ENCODE measurements at regions not wholly inside any gene's neighbourhood (a gene's known extent, or its start where the extent isn't known, plus 50 kb on each side); places are given as distances from the start of the nearest gene placed in this dataset.

GRCh38 chr6:20024978-20025377, 187.3 kb downstream of the MBOAT1 start:
- H3K4me3 Mint-ChIP-seq (ENCODE audit: unreplicated experiment) = no peak overlapping the region
- no peaks in the 10 kb centered on the region for H3K36me3 Mint-ChIP-seq (ENCODE audit: insufficient read depth, unreplicated experiment)
- Histone ChIP-seq H3K9me3 (no peaks in the 10 kb centered on the region), H3K27me3 (replicated peaks; ENCODE audit: control insufficient read depth, insufficient read depth, low read length) (no peaks in the 10 kb centered on the region), H3K4me3 (ENCODE audit: low read depth, low read length) (no peak overlapping the region), H3K36me3 (ENCODE audit: control insufficient read depth, insufficient read depth, low read length) (no peaks in the 10 kb centered on the region), H3K4me1 (no peaks in the 10 kb centered on the region)
- BruUV-seq (replicated peaks) = no TSS peak
- peaks cover 15% of the 10 kb centered on the region for H3K27me3 Mint-ChIP-seq (ENCODE audit: insufficient read depth, unreplicated experiment)
- ChIA-PET CTCF (no interaction called here), POLR2A (no interaction called here)
- H3K27ac Mint-ChIP-seq (ENCODE audit: unreplicated experiment) = no peak overlapping the region
- no peaks in the 10 kb centered on the region for H3K9me3 Mint-ChIP-seq (ENCODE audit: unreplicated experiment)
- no peak for DNase-seq
- TF ChIP-seq CTCF (IDR thresholded peaks at IDR 0.05; ENCODE audit: insufficient read depth in 1 of 2, low read depth in 1 of 2, low read length in 1 of 2, severe bottlenecking in 1 of 2, unreplicated experiment in 1 of 2) = no peak
- H3K4me1 Mint-ChIP-seq (ENCODE audit: low read depth, unreplicated experiment) = no peaks in the 10 kb centered on the region
- intact Hi-C loops (cut with micrococcal nuclease; ENCODE audit: unreplicated experiment) = no loop called here

GRCh38 chr6:20025681-20026080, 186.6 kb downstream of the MBOAT1 start:
- ChIA-PET POLR2A (no interaction called here), CTCF (interaction anchor here (0.5 kb wide), 1 partner anchor 18 kb away, joined by 4 read pairs; no protein-coding TSS in a partner anchor)
- Mint-ChIP-seq H3K4me3 (ENCODE audit: unreplicated experiment) (no peak overlapping the region), H3K9me3 (ENCODE audit: unreplicated experiment) (no peaks in the 10 kb centered on the region), H3K27ac (ENCODE audit: unreplicated experiment) (no peak overlapping the region), H3K27me3 (ENCODE audit: insufficient read depth, unreplicated experiment) (peaks cover 18% of the 10 kb centered on the region), H3K4me1 (ENCODE audit: low read depth, unreplicated experiment) (no peaks in the 10 kb centered on the region), H3K36me3 (ENCODE audit: insufficient read depth, unreplicated experiment) (no peaks in the 10 kb centered on the region)
- Histone ChIP-seq H3K9me3 (no peaks in the 10 kb centered on the region), H3K27me3 (replicated peaks; ENCODE audit: control insufficient read depth, insufficient read depth, low read length) (no peaks in the 10 kb centered on the region), H3K36me3 (ENCODE audit: control insufficient read depth, insufficient read depth, low read length) (no peaks in the 10 kb centered on the region), H3K4me3 (ENCODE audit: low read depth, low read length) (no peak overlapping the region), H3K4me1 (no peaks in the 10 kb centered on the region)
- intact Hi-C loops (cut with micrococcal nuclease; ENCODE audit: unreplicated experiment) = no loop called here
- no TSS peak for BruUV-seq (replicated peaks)
- TF ChIP-seq CTCF (IDR thresholded peaks at IDR 0.05; ENCODE audit: insufficient read depth in 1 of 2, low read depth in 1 of 2, low read length in 1 of 2, severe bottlenecking in 1 of 2, unreplicated experiment in 1 of 2) = no peak
- DNase-seq = no peak

GRCh38 chr6:20028143-20028542, 184.1 kb downstream of the MBOAT1 start:
- no peak for DNase-seq
- BruUV-seq (replicated peaks) = no TSS peak
- ChIA-PET POLR2A (no interaction called here), CTCF (no interaction called here)
- Histone ChIP-seq H3K4me1 (no peaks in the 10 kb centered on the region), H3K27me3 (replicated peaks; ENCODE audit: control insufficient read depth, insufficient read depth, low read length) (no peaks in the 10 kb centered on the region), H3K9me3 (no peaks in the 10 kb centered on the region), H3K4me3 (ENCODE audit: low read depth, low read length) (no peak overlapping the region), H3K36me3 (ENCODE audit: control insufficient read depth, insufficient read depth, low read length) (no peaks in the 10 kb centered on the region)
- intact Hi-C loops (cut with micrococcal nuclease; ENCODE audit: unreplicated experiment) = no loop called here
- Mint-ChIP-seq H3K4me1 (ENCODE audit: low read depth, unreplicated experiment) (no peaks in the 10 kb centered on the region), H3K27me3 (ENCODE audit: insufficient read depth, unreplicated experiment) (peaks cover 18% of the 10 kb centered on the region), H3K27ac (ENCODE audit: unreplicated experiment) (no peak overlapping the region), H3K36me3 (ENCODE audit: insufficient read depth, unreplicated experiment) (no peaks in the 10 kb centered on the region), H3K9me3 (ENCODE audit: unreplicated experiment) (no peaks in the 10 kb centered on the region), H3K4me3 (ENCODE audit: unreplicated experiment) (no peak overlapping the region)
- no peak for TF ChIP-seq CTCF (IDR thresholded peaks at IDR 0.05; ENCODE audit: insufficient read depth in 1 of 2, low read depth in 1 of 2, low read length in 1 of 2, severe bottlenecking in 1 of 2, unreplicated experiment in 1 of 2)
